ENCODE measurements at regions not wholly inside any gene's neighbourhood (a gene's known extent, or its start where the extent isn't known, plus 50 kb on each side); places are given as distances from the start of the nearest gene placed in this dataset.

- TF ChIP-seq, protein P1, sequence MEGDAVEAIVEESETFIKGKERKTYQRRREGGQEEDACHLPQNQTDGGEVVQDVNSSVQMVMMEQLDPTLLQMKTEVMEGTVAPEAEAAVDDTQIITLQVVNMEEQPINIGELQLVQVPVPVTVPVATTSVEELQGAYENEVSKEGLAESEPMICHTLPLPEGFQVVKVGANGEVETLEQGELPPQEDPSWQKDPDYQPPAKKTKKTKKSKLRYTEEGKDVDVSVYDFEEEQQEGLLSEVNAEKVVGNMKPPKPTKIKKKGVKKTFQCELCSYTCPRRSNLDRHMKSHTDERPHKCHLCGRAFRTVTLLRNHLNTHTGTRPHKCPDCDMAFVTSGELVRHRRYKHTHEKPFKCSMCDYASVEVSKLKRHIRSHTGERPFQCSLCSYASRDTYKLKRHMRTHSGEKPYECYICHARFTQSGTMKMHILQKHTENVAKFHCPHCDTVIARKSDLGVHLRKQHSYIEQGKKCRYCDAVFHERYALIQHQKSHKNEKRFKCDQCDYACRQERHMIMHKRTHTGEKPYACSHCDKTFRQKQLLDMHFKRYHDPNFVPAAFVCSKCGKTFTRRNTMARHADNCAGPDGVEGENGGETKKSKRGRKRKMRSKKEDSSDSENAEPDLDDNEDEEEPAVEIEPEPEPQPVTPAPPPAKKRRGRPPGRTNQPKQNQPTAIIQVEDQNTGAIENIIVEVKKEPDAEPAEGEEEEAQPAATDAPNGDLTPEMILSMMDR (conservative IDR thresholded peaks at IDR 0.05; ENCODE audit: low read depth, low read length) = no peak
- no peak for TF ChIP-seq EZH2phosphoT487 (IDR thresholded peaks at IDR 0.05; ENCODE audit: borderline replicate concordance, low read length)
Measured at GRCh38 chr4:137266511-137266910, 265.8 kb downstream of the PCDH18 start.
